ENCODE measurements at regions not wholly inside any gene's neighbourhood (a gene's known extent, or its start where the extent isn't known, plus 50 kb on each side); places are given as distances from the start of the nearest gene placed in this dataset.

GRCh38 chr4:23728393-23728792 is 161.5 kb downstream of the PPARGC1A start:
- no peak overlapping the region for H3K4me3 ChIP-seq (ENCODE audit: low read depth, low read length)
- no peak for TF ChIP-seq CTCF (IDR thresholded peaks at IDR 0.05; ENCODE audit: low read depth, low read length, missing control alignments)
- no peak for DNase-seq (ENCODE audit: low read depth)

GRCh38 chr4:23720556-23720955 is 169.3 kb downstream of the PPARGC1A start:
- no peak overlapping the region for H3K4me3 ChIP-seq (ENCODE audit: low read depth, low read length)
- TF ChIP-seq CTCF (IDR thresholded peaks at IDR 0.05; ENCODE audit: low read depth, low read length, missing control alignments), result no peak
- DNase-seq (ENCODE audit: low read depth), result no peak

GRCh38 chr4:23718435-23718834 is 171.4 kb downstream of the PPARGC1A start:
- TF ChIP-seq CTCF (IDR thresholded peaks at IDR 0.05; ENCODE audit: low read depth, low read length, missing control alignments), result no peak
- DNase-seq (ENCODE audit: low read depth), result no peak

GRCh38 chr4:23717528-23718248 is 172.2 kb downstream of the PPARGC1A start:
- H3K4me3 ChIP-seq (ENCODE audit: low read depth, low read length), result no peak overlapping the region
- no peak for DNase-seq (ENCODE audit: low read depth)
- peak; percentile 24 for TF ChIP-seq CTCF (IDR thresholded peaks at IDR 0.05; ENCODE audit: low read depth, low read length, missing control alignments)

More at GRCh38 chr4:23718435-23718834, 171.4 kb downstream of the PPARGC1A start:
- H3K4me3 ChIP-seq (ENCODE audit: low read depth, low read length), result no peak overlapping the region

GRCh38 chr4:23710298-23710697 is 179.5 kb downstream of the PPARGC1A start:
- TF ChIP-seq CTCF (IDR thresholded peaks at IDR 0.05; ENCODE audit: low read depth, low read length, missing control alignments), result no peak
- H3K4me3 ChIP-seq (ENCODE audit: low read depth, low read length), result no peak overlapping the region
- no peak for DNase-seq (ENCODE audit: low read depth)

GRCh38 chr4:23707652-23708026 is 182.2 kb downstream of the PPARGC1A start:
- H3K4me3 ChIP-seq (ENCODE audit: low read depth, low read length), result no peak overlapping the region
- no peak for TF ChIP-seq CTCF (IDR thresholded peaks at IDR 0.05; ENCODE audit: low read depth, low read length, missing control alignments)
- DNase-seq (ENCODE audit: low read depth), result no peak
